Kidney capillary endothelial cell (primary cell): ENCODE measurements at regions not wholly inside any gene's neighbourhood (a gene's known extent, or its start where the extent isn't known, plus 50 kb on each side); places are given as distances from the start of the nearest gene placed in this dataset.

Experiments
- DNase-seq: peaks from one replicate; pipeline ENCODE4 v3.0.0-alpha.2; 2018; ENCODE audit warnings: low spot score

GRCh38 chr2:212695426-212695825 lies 156.8 kb upstream of the ERBB4 start:
- DNase-seq: no peak

GRCh38 chr2:212694398-212694797 lies 155.8 kb upstream of the ERBB4 start:
- no peak for DNase-seq

GRCh38 chr2:212692466-212692865 lies 153.9 kb upstream of the ERBB4 start:
- DNase-seq: no peak

- peak; percentile 51 for DNase-seq
Observed at GRCh38 chr2:212686285-212686895, 147.8 kb upstream of the ERBB4 start.

- peak; percentile 8 for DNase-seq
Observed at GRCh38 chr2:212683346-212684097, 144.9 kb upstream of the ERBB4 start.

GRCh38 chr2:212682937-212683336 lies 144.3 kb upstream of the ERBB4 start:
- no peak for DNase-seq

GRCh38 chr2:212677466-212677865 lies 138.9 kb upstream of the ERBB4 start:
- DNase-seq: no peak

GRCh38 chr2:212672186-212672585 lies 133.6 kb upstream of the ERBB4 start:
- DNase-seq: no peak

GRCh38 chr2:212669761-212670160 lies 131.2 kb upstream of the ERBB4 start:
- DNase-seq: no peak

GRCh38 chr2:212667751-212668316 lies 129.2 kb upstream of the ERBB4 start:
- DNase-seq: no peak

GRCh38 chr2:212665948-212666347 lies 127.3 kb upstream of the ERBB4 start:
- DNase-seq: no peak

GRCh38 chr2:212659441-212659840 lies 120.8 kb upstream of the ERBB4 start:
- DNase-seq: no peak

- DNase-seq: no peak
Observed at GRCh38 chr2:212649646-212650045, 111.0 kb upstream of the ERBB4 start.

- no peak for DNase-seq
Observed at GRCh38 chr2:212646698-212647366, 108.2 kb upstream of the ERBB4 start.

- DNase-seq: no peak
Observed at GRCh38 chr2:212644195-212644837, 105.7 kb upstream of the ERBB4 start.

- no peak for DNase-seq
Observed at GRCh38 chr2:212640428-212640827, 101.8 kb upstream of the ERBB4 start.

- no peak for DNase-seq
Observed at GRCh38 chr2:212638694-212639093, 100.1 kb upstream of the ERBB4 start.

- DNase-seq: no peak
Observed at GRCh38 chr2:212628586-212628985, 90.0 kb upstream of the ERBB4 start.

GRCh38 chr2:212626371-212626918 lies 87.8 kb upstream of the ERBB4 start:
- no peak for DNase-seq

GRCh38 chr2:212619954-212620353 lies 81.4 kb upstream of the ERBB4 start:
- DNase-seq: no peak

GRCh38 chr2:212618636-212619035 lies 80.0 kb upstream of the ERBB4 start:
- no peak for DNase-seq

- no peak for DNase-seq
Observed at GRCh38 chr2:212610872-212611425, 72.3 kb upstream of the ERBB4 start.
